ENCODE measurements at regions not wholly inside any gene's neighbourhood (a gene's known extent, or its start where the extent isn't known, plus 50 kb on each side); places are given as distances from the start of the nearest gene placed in this dataset.

GRCh38 chr3:184471439-184471838 is 90.1 kb upstream of the EPHB3 start:
- Histone ChIP-seq H3K36me3 (ENCODE audit: control insufficient read depth in 2 of 2, extremely low read depth in 1 of 2, insufficient read depth in 1 of 2, low read length in 1 of 2) (no peaks in the 10 kb centered on the region), H3K27me3 (replicated peaks in 1 of 2; ENCODE audit: control insufficient read depth in 2 of 2, extremely low read depth in 1 of 2, insufficient read depth in 2 of 2, low read length in 1 of 2) (peaks cover 0 to 19% of the 10 kb centered on the region in 2 experiments), H3K4me3 (ENCODE audit: control insufficient read depth in 1 of 2, extremely low read depth in 1 of 2, low read length in 1 of 2) (no peak overlapping the region), H3K27ac (ENCODE audit: low read length) (no peak overlapping the region), H3K9me3 (no peaks in the 10 kb centered on the region), H3K4me1 (ENCODE audit: control insufficient read depth in 1 of 2, extremely low read depth in 1 of 2, insufficient read depth in 2 of 2, low read length in 2 of 2) (peaks cover 0 to 4% of the 10 kb centered on the region in 2 experiments)
- Mint-ChIP-seq H3K27ac (no peak overlapping the region), H3K36me3 (no peaks in the 10 kb centered on the region), H3K4me1 (peaks cover 12 to 19% (median 14%) of the 10 kb centered on the region in 3 donors), H3K9me3 (no peaks in the 10 kb centered on the region), H3K4me3 (no peak overlapping the region), H3K27me3 (peaks cover 9 to 54% of the 10 kb centered on the region in 2 donors)
- ChIA-PET CTCF (no interaction called here), POLR2A (no interaction called here)
- DNase-seq (no peak), ATAC-seq (replicated peaks in 1 of 4) (no peak)
- no CpG with 5 or more reads among the region's 3 CpGs for WGBS (ENCODE audit: insufficient coverage)

- peak in 8 of 35 experiments; percentile 3 to 35 (median 8) for DNase-seq
- WGBS (ENCODE audit: insufficient coverage) = 10% methylated on average over 3 of the region's 12 CpGs
- Histone ChIP-seq H3K27ac (ENCODE audit: low read length) (no peak overlapping the region), H3K4me1 (ENCODE audit: control insufficient read depth in 1 of 2, extremely low read depth in 1 of 2, insufficient read depth in 2 of 2, low read length in 2 of 2) (no peaks in the 10 kb centered on the region), H3K9me3 (no peaks in the 10 kb centered on the region), H3K27me3 (replicated peaks in 1 of 2; ENCODE audit: control insufficient read depth in 2 of 2, extremely low read depth in 1 of 2, insufficient read depth in 2 of 2, low read length in 1 of 2) (peaks cover 0 to 11% of the 10 kb centered on the region in 2 experiments), H3K36me3 (ENCODE audit: control insufficient read depth in 2 of 2, extremely low read depth in 1 of 2, insufficient read depth in 1 of 2, low read length in 1 of 2) (no peaks in the 10 kb centered on the region), H3K4me3 (ENCODE audit: control insufficient read depth in 1 of 2, extremely low read depth in 1 of 2, low read length in 1 of 2) (no peak overlapping the region)
- no peaks in the 10 kb centered on the region for H3K9me3 Mint-ChIP-seq
- POLR2A ChIA-PET = no interaction called here
- ATAC-seq (replicated peaks in 1 of 4) = peak in 3 of 4 experiments; percentile 63 to 69 (median 69)
- CTCF ChIA-PET = no interaction called here
- peaks cover 9 to 47% of the 10 kb centered on the region in 2 donors for H3K27me3 Mint-ChIP-seq
- H3K4me1 Mint-ChIP-seq = peaks cover 10 to 19% (median 12%) of the 10 kb centered on the region in 3 donors
- no peaks in the 10 kb centered on the region for H3K36me3 Mint-ChIP-seq
- H3K4me3 Mint-ChIP-seq = peak overlapping the region in 2 of 3 donors; percentile 31 to 58
- peak overlapping the region in 1 of 2 donors; percentile 19 for H3K27ac Mint-ChIP-seq
Measured at GRCh38 chr3:184472723-184473428, 88.7 kb upstream of the EPHB3 start.

- peaks cover 10 to 19% (median 12%) of the 10 kb centered on the region in 3 donors for H3K4me1 Mint-ChIP-seq
- CTCF ChIA-PET = interaction anchor here (0.8 to 1.0 kb wide), 2 partner anchors 40 to 86 kb away, joined by 3 to 4 read pairs; no protein-coding TSS in a partner anchor
- POLR2A ChIA-PET = no interaction called here
- H3K4me3 ChIP-seq (ENCODE audit: control insufficient read depth in 1 of 2, extremely low read depth in 1 of 2, low read length in 1 of 2) = no peak overlapping the region
- H3K36me3 ChIP-seq (ENCODE audit: control insufficient read depth in 2 of 2, extremely low read depth in 1 of 2, insufficient read depth in 1 of 2, low read length in 1 of 2) = no peaks in the 10 kb centered on the region
- H3K36me3 Mint-ChIP-seq = no peaks in the 10 kb centered on the region
- no peak overlapping the region for H3K27ac ChIP-seq (ENCODE audit: low read length)
- no peak overlapping the region for H3K27ac Mint-ChIP-seq
- DNase-seq (no peak), ATAC-seq (replicated peaks in 1 of 4) (no peak)
- H3K4me1 ChIP-seq (ENCODE audit: control insufficient read depth in 1 of 2, extremely low read depth in 1 of 2, insufficient read depth in 2 of 2, low read length in 2 of 2) = no peaks in the 10 kb centered on the region
- no peak overlapping the region for H3K4me3 Mint-ChIP-seq
- no peaks in the 10 kb centered on the region for H3K9me3 ChIP-seq
- H3K27me3 Mint-ChIP-seq = peaks cover 11 to 44% of the 10 kb centered on the region in 2 donors
- no peaks in the 10 kb centered on the region for H3K9me3 Mint-ChIP-seq
- WGBS (ENCODE audit: insufficient coverage) = 94% methylated on average over 7 of the region's 8 CpGs
- H3K27me3 ChIP-seq (replicated peaks in 1 of 2; ENCODE audit: control insufficient read depth in 2 of 2, extremely low read depth in 1 of 2, insufficient read depth in 2 of 2, low read length in 1 of 2) = peaks cover 0 to 12% of the 10 kb centered on the region in 2 experiments
Measured at GRCh38 chr3:184474897-184475296, 86.7 kb upstream of the EPHB3 start.

GRCh38 chr3:184477940-184478339 is 83.6 kb upstream of the EPHB3 start:
- ChIA-PET POLR2A (no interaction called here), CTCF (no interaction called here)
- Histone ChIP-seq H3K4me1 (ENCODE audit: control insufficient read depth in 1 of 2, extremely low read depth in 1 of 2, insufficient read depth in 2 of 2, low read length in 2 of 2) (no peaks in the 10 kb centered on the region), H3K4me3 (ENCODE audit: control insufficient read depth in 1 of 2, extremely low read depth in 1 of 2, low read length in 1 of 2) (no peak overlapping the region), H3K27ac (ENCODE audit: low read length) (no peak overlapping the region), H3K27me3 (replicated peaks in 1 of 2; ENCODE audit: control insufficient read depth in 2 of 2, extremely low read depth in 1 of 2, insufficient read depth in 2 of 2, low read length in 1 of 2) (peaks cover 0 to 31% of the 10 kb centered on the region in 2 experiments), H3K9me3 (no peaks in the 10 kb centered on the region), H3K36me3 (ENCODE audit: control insufficient read depth in 2 of 2, extremely low read depth in 1 of 2, insufficient read depth in 1 of 2, low read length in 1 of 2) (no peaks in the 10 kb centered on the region)
- DNase-seq = no peak
- H3K4me1 Mint-ChIP-seq = peaks cover 6 to 15% (median 6%) of the 10 kb centered on the region in 3 donors
- no peaks in the 10 kb centered on the region for H3K36me3 Mint-ChIP-seq
- H3K4me3 Mint-ChIP-seq = no peak overlapping the region
- ATAC-seq (replicated peaks in 1 of 4) = no peak
- no CpG with 5 or more reads among the region's 1 CpG for WGBS (ENCODE audit: insufficient coverage)
- no peak overlapping the region for H3K27ac Mint-ChIP-seq
- no peaks in the 10 kb centered on the region for H3K9me3 Mint-ChIP-seq
- peaks cover 19 to 58% of the 10 kb centered on the region in 2 donors for H3K27me3 Mint-ChIP-seq

- H3K4me3 Mint-ChIP-seq = no peak overlapping the region
- peaks cover 0 to 9% (median 0%) of the 10 kb centered on the region in 3 donors for H3K4me1 Mint-ChIP-seq
- no peak overlapping the region for H3K4me3 ChIP-seq (ENCODE audit: control insufficient read depth in 1 of 2, extremely low read depth in 1 of 2, low read length in 1 of 2)
- peaks cover 0 to 31% of the 10 kb centered on the region in 2 experiments for H3K27me3 ChIP-seq (replicated peaks in 1 of 2; ENCODE audit: control insufficient read depth in 2 of 2, extremely low read depth in 1 of 2, insufficient read depth in 2 of 2, low read length in 1 of 2)
- no peak overlapping the region for H3K27ac Mint-ChIP-seq
- 66% methylated on average over 6 of the region's 8 CpGs for WGBS (ENCODE audit: insufficient coverage)
- H3K9me3 Mint-ChIP-seq = no peaks in the 10 kb centered on the region
- H3K9me3 ChIP-seq = no peaks in the 10 kb centered on the region
- no peaks in the 10 kb centered on the region for H3K36me3 ChIP-seq (ENCODE audit: control insufficient read depth in 2 of 2, extremely low read depth in 1 of 2, insufficient read depth in 1 of 2, low read length in 1 of 2)
- CTCF ChIA-PET = no interaction called here
- DNase-seq = no peak
- H3K27me3 Mint-ChIP-seq = peaks cover 16 to 45% of the 10 kb centered on the region in 2 donors
- no peak for ATAC-seq (replicated peaks in 1 of 4)
- H3K27ac ChIP-seq (ENCODE audit: low read length) = no peak overlapping the region
- POLR2A ChIA-PET = no interaction called here
- no peaks in the 10 kb centered on the region for H3K4me1 ChIP-seq (ENCODE audit: control insufficient read depth in 1 of 2, extremely low read depth in 1 of 2, insufficient read depth in 2 of 2, low read length in 2 of 2)
- no peaks in the 10 kb centered on the region for H3K36me3 Mint-ChIP-seq
Measured at GRCh38 chr3:184479426-184480126, 82.0 kb upstream of the EPHB3 start.

- Mint-ChIP-seq H3K4me1 (peaks cover 0 to 9% (median 0%) of the 10 kb centered on the region in 3 donors), H3K36me3 (no peaks in the 10 kb centered on the region), H3K27ac (no peak overlapping the region), H3K27me3 (peaks cover 16 to 38% of the 10 kb centered on the region in 2 donors), H3K4me3 (no peak overlapping the region), H3K9me3 (no peaks in the 10 kb centered on the region)
- Histone ChIP-seq H3K27me3 (replicated peaks in 1 of 2; ENCODE audit: control insufficient read depth in 2 of 2, extremely low read depth in 1 of 2, insufficient read depth in 2 of 2, low read length in 1 of 2) (peaks cover 0 to 31% of the 10 kb centered on the region in 2 experiments), H3K9me3 (no peaks in the 10 kb centered on the region), H3K27ac (ENCODE audit: low read length) (no peak overlapping the region), H3K36me3 (ENCODE audit: control insufficient read depth in 2 of 2, extremely low read depth in 1 of 2, insufficient read depth in 1 of 2, low read length in 1 of 2) (no peaks in the 10 kb centered on the region), H3K4me1 (ENCODE audit: control insufficient read depth in 1 of 2, extremely low read depth in 1 of 2, insufficient read depth in 2 of 2, low read length in 2 of 2) (no peaks in the 10 kb centered on the region), H3K4me3 (ENCODE audit: control insufficient read depth in 1 of 2, extremely low read depth in 1 of 2, low read length in 1 of 2) (no peak overlapping the region)
- ChIA-PET CTCF (no interaction called here), POLR2A (no interaction called here)
- 70% methylated on average over 2 of the region's 2 CpGs for WGBS (ENCODE audit: insufficient coverage)
- DNase-seq = no peak
- no peak for ATAC-seq (replicated peaks in 1 of 4)
Measured at GRCh38 chr3:184480831-184481230, 80.8 kb upstream of the EPHB3 start.

All from T-cell (primary cell).